Hepatocyte (in vitro differentiated cells): ENCODE measurements at regions not wholly inside any gene's neighbourhood (a gene's known extent, or its start where the extent isn't known, plus 50 kb on each side); places are given as distances from the start of the nearest gene placed in this dataset.
A peak's percentile ranks its signal among the peaks of the same experiment; 100 is the strongest.

ENCODE experiments used
- DNase-seq: peaks from one replicate; pipeline ENCODE4 v3.0.0-alpha.2; 2016; ENCODE audit warnings: low spot score
- H2AFZ ChIP-seq: fragments of 200-600 bp; sonication (generic); 2 replicates; pipeline ENCODE4 v1.6.0; 2016; ENCODE audit warnings: antibody characterized with exemption, mild to moderate bottlenecking
- H3K27ac ChIP-seq: fragments of 200-600 bp; sonication (generic); 2 replicates; pipeline ENCODE4 v1.5.1; 2016; ENCODE audit warnings: mild to moderate bottlenecking
- H3K27me3 ChIP-seq: fragments of 200-600 bp; sonication (generic); 2 replicates; pipeline ENCODE4 v1.6.1; 2016
- H3K36me3 ChIP-seq: fragments of 200-600 bp; sonication (generic); replicated peaks from 2 replicates; pipeline ENCODE4 v1.5.1; 2016; ENCODE audit warnings: low read depth; ENCODE audit not compliant: insufficient read depth
- H3K4me1 ChIP-seq: fragments of 200-600 bp; sonication (generic); 2 replicates; pipeline ENCODE4 v1.5.1; 2016; ENCODE audit warnings: mild to moderate bottlenecking, moderate library complexity; ENCODE audit not compliant: insufficient read depth
- H3K4me2 ChIP-seq: fragments of 200-600 bp; sonication (generic); 2 replicates; pipeline ENCODE4 v1.6.0; 2016
- H3K4me3 ChIP-seq: fragments of 200-600 bp; sonication (generic); 2 replicates; pipeline ENCODE4 v1.5.1; 2016; ENCODE audit warnings: mild to moderate bottlenecking
- H3K79me2 ChIP-seq: fragments of 200-600 bp; sonication (generic); 2 replicates; pipeline ENCODE4 v1.6.0; 2017; ENCODE audit warnings: mild to moderate bottlenecking
- H3K9me2 ChIP-seq: fragments of 200-600 bp; sonication (generic); replicated peaks from 2 replicates; pipeline ENCODE4 v1.6.0; 2017; ENCODE audit warnings: mild to moderate bottlenecking; ENCODE audit not compliant: insufficient read depth
- H3K9me3 ChIP-seq: fragments of 200-600 bp; sonication (generic); 2 replicates; pipeline ENCODE4 v1.5.1; 2016; ENCODE audit warnings: low read depth, mild to moderate bottlenecking
- H4K20me1 ChIP-seq: fragments of 200-600 bp; sonication (generic); 2 replicates; pipeline ENCODE4 v1.6.0; 2016; ENCODE audit warnings: mild to moderate bottlenecking; ENCODE audit not compliant: insufficient read depth, poor library complexity, severe bottlenecking
- CTCF ChIP-seq: fragments of 200-600 bp; sonication (generic); IDR thresholded peaks from 2 replicates; pipeline ENCODE4 v1.5.1; 2016; ENCODE audit warnings: antibody characterized with exemption, mild to moderate bottlenecking; ENCODE audit not compliant: poor library complexity
- EZH2 ChIP-seq: fragments of 200-600 bp; sonication (generic); IDR thresholded peaks from 2 replicates; pipeline ENCODE4 v1.6.1; 2016; ENCODE audit warnings: antibody characterized with exemption, mild to moderate bottlenecking, borderline replicate concordance
- EZH2phosphoT487 ChIP-seq: fragments of 200-600 bp; sonication (generic); IDR thresholded peaks from one replicate; pipeline ENCODE4 v1.6.1; 2018; ENCODE audit warnings: antibody characterized with exemption, mild to moderate bottlenecking, low read depth, moderate library complexity; ENCODE audit not compliant: unreplicated experiment, severe bottlenecking
- WGBS: methylation state at CpG from one replicate; pipeline ENCODE4 v1.1.6; 2016; ENCODE audit warnings: low lambda C conversion rate; ENCODE audit errors: missing lambda C conversion rate; 5-methylcytosine and 5-hydroxymethylcytosine counted together

DNA sequence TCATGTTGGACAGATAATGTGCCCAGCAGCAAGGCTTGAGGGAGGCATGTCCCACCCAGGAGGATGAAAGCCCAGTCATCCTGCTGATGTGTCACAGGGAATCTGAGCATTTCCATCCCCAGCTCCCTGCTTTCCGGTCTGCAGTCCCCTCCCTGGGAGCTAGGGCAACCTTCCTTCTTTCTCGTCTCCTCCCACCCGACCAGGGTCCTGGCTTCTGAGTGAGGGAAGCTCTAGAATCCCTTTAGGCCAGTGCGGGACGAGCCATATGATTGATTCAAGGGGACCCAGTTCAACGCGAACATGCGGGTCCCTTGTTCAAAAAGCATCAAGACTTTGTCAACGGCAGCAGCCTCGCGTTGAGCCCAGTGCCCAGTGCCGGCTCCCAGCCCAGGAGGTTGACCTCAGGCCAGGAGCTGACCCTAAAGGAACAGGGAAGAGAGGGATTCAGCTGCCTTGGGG, 96.7 kb upstream of the TMPRSS2 start:
- no peak overlapping the region for H2AFZ ChIP-seq
- no peaks in the 10 kb centered on the region for H3K36me3 ChIP-seq
- no peak for TF ChIP-seq EZH2
- TF ChIP-seq CTCF, result no peak
- no peak for TF ChIP-seq EZH2phosphoT487
- no peaks in the 10 kb centered on the region for H3K9me2 ChIP-seq
- H3K4me1 ChIP-seq, result peaks cover 29% of the 10 kb centered on the region
- no peak for DNase-seq
- no peak overlapping the region for H3K27ac ChIP-seq
- no peak overlapping the region for H3K4me3 ChIP-seq
- 81% methylated on average over 12 of the region's 12 CpGs for whole genome bisulfite sequencing
- H3K27me3 ChIP-seq, result no peaks in the 10 kb centered on the region
- H4K20me1 ChIP-seq, result no peaks in the 10 kb centered on the region
- H3K79me2 ChIP-seq, result no peaks in the 10 kb centered on the region
- no peak overlapping the region for H3K4me2 ChIP-seq
- H3K9me3 ChIP-seq, result no peaks in the 10 kb centered on the region

GRCh38 chr21:41603476-41603875, 95.5 kb upstream of the TMPRSS2 start:
- no peak for DNase-seq
- H3K9me2 ChIP-seq, result no peaks in the 10 kb centered on the region
- H2AFZ ChIP-seq, result no peak overlapping the region
- H3K4me1 ChIP-seq, result peaks cover 29% of the 10 kb centered on the region
- H3K4me2 ChIP-seq, result no peak overlapping the region
- no peak overlapping the region for H3K4me3 ChIP-seq
- no peak for TF ChIP-seq EZH2phosphoT487
- no peak for TF ChIP-seq EZH2
- no peak for TF ChIP-seq CTCF
- H3K27me3 ChIP-seq, result no peaks in the 10 kb centered on the region
- H3K36me3 ChIP-seq, result no peaks in the 10 kb centered on the region
- peak overlapping the region; percentile 40 for H3K27ac ChIP-seq
- no peaks in the 10 kb centered on the region for H3K9me3 ChIP-seq
- WGBS, result 73% methylated on average over 5 of the region's 8 CpGs
- no peaks in the 10 kb centered on the region for H3K79me2 ChIP-seq
- H4K20me1 ChIP-seq, result no peaks in the 10 kb centered on the region

DNA sequence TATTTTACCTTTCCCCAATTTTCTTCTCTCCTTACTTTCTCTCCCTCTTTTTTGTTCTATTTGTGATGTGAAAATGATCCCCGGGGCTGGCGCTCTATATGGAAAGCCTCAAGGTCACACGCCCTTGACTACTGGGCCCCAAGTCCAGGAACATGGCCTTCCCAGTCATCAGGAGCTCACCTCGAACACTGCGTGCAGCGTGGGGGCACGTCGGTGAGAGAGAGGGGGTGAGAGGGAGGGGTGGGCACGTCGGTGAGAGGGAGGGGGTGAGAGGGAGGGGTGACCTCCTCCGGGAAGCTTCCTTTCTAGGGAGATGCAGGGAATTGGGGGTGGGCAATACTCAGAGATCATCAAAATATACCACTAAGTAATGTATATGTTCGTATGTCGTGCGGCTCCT, 94.6 kb upstream of the TMPRSS2 start:
- H4K20me1 ChIP-seq, result no peaks in the 10 kb centered on the region
- no peak overlapping the region for H3K4me3 ChIP-seq
- no peak overlapping the region for H2AFZ ChIP-seq
- H3K9me2 ChIP-seq, result no peaks in the 10 kb centered on the region
- peaks cover 29% of the 10 kb centered on the region for H3K4me1 ChIP-seq
- no peaks in the 10 kb centered on the region for H3K9me3 ChIP-seq
- H3K4me2 ChIP-seq, result no peak overlapping the region
- TF ChIP-seq EZH2 (no peak), EZH2phosphoT487 (no peak), CTCF (no peak)
- no peaks in the 10 kb centered on the region for H3K27me3 ChIP-seq
- H3K27ac ChIP-seq, result peak overlapping the region; percentile 67
- H3K79me2 ChIP-seq, result no peaks in the 10 kb centered on the region
- H3K36me3 ChIP-seq, result no peaks in the 10 kb centered on the region
- no peak for DNase-seq
- WGBS, result 93% methylated on average over 8 of the region's 14 CpGs
